Activated T-helper 9 cell treated with anti-CD3 and anti-CD28 coated beads, Interleukin-2, amount 50 U/mL, for 16 hours (primary cell): ENCODE measurements at regions not wholly inside any gene's neighbourhood (a gene's known extent, or its start where the extent isn't known, plus 50 kb on each side); places are given as distances from the start of the nearest gene placed in this dataset.

Source experiments
- DNase-seq: peaks from one replicate; pipeline ENCODE4 v3.0.0-alpha.2; 2020; ENCODE audit warnings: low read depth

DNA sequence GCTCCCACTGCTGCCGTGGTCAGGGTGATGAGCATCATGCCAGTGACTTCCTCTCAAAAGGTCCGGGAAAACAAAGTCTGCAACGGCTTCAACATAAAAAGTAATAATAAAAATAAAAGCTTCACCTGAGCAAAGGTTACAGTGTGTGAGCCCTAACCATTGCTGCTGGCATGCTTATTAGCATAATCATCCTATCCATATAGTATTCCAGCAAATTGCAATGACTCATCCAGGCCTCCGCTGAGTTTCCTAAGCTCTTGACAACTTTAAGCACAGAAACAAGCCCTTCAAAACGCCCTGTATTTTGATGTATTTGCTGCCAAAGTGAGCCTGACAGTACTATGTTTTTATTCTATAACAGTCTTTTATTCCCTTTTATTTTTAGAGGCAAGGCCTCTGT is 100.5 kb downstream of the AASDH start:
- no peak for DNase-seq

DNA sequence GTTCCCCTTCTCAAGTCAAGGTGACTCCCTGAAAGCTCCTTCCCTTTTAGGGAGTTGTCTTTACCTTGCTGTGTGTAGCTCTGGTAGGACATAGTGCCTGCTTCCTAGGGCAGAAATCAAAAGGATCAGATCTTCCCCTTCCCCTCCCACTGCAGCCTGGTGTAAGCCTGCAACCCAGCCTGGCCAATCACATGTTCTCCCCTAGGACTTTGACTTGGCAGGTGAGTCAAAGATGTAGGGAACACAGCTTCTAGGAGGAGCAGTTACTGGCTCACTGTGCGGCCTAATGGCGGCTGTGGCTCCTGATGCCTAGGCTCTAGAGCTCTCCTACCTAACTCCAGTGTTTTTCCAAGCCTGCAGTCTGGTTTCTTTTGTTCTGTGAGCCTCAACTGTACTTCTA is 103.9 kb downstream of the AASDH start:
- no peak for DNase-seq

DNA sequence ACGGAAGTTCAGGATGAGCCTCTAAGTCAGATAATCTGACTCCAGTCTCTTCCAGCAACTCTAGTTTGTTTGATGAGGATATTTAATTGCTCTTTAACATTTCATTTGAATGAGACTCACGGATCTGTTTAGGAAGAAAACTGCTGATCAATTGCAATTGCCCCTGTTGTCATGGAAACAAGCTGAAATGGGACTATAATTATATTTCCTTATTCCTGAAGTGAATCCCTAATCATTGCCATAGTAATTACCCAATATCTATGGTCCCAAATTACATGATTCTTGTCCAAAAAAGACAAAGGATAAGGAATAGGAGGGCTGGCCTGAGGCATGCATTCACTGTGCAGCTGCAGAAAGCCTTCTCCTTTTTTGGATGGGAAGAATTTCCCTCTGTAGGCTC is 105.3 kb downstream of the AASDH start:
- no peak for DNase-seq

DNA sequence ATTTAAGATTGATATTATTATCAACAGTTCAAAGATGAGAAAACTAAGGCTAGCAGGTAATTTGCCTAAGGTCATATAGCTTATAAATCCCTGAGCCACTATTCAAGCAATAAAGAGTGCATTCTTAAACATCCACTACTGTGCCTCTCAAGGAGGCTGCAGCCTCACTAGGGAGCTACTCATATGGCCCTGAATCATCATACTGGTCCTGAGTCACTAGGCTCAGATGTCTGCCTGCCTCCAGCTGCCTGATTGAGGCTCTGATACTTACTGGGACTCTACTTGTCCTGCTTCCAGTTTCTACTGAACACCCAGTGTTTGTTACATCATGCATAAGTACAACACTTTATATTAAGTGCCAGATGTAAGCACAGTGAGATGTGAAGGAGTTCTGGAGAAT is 110.7 kb downstream of the AASDH start:
- DNase-seq: no peak

DNA sequence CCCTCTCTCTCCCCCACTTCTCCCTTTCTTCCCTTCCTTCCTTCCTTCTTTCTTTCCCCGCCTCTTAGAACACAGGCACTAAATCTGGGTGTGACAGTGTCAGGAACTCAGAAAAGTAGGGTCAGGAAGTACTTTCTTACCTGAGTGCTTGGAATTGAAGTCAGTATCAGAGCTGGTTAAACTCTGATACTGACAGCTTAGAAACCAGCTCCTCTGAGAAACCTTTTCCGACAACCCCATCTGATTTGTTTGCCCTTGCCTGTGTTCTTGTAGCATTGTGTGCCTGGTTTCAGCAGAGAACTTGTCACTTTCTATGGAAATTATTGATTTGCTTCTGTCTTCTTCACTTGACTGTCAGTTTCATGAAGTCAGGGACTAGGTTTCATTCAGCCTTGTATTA is 113.9 kb downstream of the AASDH start:
- no peak for DNase-seq

DNA sequence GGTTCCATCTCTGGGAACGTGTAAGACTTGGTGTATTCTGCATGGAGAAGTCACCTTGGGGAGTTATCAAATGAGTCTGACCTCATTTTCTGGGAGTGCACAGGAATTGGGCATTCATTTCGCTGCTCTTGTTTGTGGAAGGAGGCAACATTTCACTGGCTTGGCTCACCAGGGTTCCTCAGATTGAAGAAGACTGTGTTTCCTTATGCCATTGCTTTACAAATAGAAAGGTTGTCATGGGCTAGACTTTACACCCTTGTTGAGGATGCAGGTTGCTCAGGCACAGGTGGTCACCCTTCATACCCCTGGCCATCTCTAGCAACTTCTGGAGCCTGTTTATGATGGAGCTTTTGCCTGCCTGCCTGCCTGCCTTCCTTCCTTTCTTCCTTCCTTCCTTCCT is 114.4 kb downstream of the AASDH start:
- no peak for DNase-seq

DNA sequence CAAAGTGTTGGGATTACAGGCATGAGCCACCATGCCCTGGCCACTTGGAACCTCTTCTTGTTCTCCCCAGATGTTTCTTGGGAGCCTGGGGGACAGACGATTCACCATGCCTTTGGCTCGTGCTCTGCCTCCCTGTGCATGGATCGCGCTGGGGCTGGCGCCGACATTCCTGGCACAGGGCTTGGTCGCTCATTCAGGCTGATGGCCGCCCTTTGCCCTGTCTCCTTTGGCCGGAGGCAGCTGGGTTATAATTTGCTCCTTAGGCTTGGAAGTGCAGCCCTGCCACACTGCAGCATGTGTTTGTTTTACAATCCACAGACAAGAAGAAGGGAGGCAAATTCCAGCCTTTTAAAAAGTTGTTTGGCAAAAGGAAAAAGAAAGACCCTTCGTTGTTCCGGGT is 115.3 kb downstream of the AASDH start:
- no peak for DNase-seq

DNA sequence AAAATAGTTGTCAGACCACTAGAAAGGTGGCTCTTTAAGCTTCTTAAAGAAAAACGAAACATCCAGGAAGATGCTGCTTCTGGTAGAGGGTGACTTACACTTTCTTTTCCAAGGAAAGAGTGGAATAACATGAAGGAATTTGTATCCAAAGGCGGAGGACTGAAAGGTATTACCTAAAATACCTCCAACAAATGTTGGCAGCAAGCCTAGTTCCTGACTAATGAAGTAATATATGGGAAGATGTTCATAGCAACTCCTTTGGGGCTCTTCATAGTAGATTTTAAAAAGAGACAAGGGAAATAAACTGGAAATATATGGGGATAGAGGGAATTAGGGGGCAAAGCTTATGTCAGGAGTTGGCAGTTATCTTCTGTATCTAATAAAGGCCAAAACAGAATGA is 116.2 kb downstream of the AASDH start:
- no peak for DNase-seq

DNA sequence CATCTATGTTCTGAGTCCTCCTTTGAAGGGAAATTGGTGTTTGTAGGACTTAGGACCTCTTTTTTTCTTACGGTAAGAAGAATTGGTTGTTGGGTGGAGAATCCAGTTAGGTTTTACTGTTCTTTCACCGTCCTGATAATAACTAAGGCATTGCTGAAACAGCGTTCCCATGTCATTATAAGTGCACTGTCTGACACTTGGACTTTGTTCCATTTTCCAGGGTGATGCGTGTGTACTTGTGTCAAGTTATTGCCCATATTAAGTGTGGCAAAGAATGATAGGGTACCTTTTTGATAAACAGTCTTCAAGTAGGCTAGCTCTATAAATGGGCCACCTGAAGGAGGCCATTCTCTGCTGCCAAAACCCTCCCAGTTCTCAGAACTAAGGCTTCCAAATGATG is 119.7 kb downstream of the AASDH start:
- DNase-seq: no peak

DNA sequence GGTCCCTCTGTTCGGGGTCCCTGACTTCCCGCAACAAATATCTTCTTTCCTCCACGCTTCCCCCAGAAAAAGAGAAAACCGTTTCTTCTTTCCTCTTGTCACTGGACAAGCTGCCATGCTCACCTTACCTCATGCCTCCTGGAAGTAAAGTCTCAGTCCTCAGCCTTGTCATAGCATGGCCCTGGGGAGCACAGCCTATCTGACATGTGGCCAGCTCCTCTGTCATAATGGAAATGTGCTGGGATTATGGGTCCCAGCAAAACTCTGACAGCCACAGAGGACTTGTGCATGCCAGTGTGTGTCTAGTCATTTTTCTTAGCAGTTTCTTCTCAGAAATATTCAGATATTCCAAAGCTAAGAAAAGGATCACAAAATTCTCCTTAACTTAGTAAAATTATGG is 122.4 kb downstream of the AASDH start:
- DNase-seq: no peak

DNA sequence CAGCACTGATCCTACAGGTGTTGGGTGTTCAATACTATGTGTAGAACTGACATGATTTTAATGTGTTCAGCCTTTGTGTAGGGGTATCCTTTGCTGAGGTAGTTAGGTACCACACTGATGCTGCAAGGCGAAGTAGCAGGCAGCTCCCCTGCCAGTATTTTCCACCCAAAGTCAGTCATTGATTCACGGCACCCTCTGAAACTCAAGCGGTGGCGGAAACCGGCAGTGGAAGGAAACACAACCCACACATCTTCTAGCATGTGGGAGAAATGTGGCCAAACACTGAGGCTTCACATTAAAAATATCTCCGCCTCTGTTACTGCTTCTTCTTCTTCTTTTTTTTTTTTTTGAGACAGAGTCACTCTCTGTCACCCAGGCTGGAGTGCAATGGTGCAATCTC is 126.3 kb downstream of the AASDH start:
- DNase-seq: peak; percentile 21

DNA sequence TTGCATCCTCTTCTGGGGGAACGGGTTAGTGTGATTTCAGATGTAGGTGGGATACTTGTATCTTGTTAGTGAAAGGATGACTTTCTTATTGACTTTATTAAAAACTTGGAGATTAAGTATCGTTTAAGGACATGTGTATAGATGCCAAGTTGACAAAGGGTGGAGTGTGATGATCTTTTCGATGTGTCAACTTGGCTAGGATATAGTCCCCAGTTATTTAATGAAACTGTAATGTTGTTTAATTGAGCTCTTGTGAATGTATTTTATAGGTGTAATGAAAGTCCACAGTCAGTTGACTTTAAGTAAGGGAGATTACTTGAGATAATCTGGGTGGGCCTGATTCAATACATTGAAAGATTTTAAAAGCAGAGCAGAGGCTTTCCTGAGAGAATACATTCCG is 127.0 kb downstream of the AASDH start:
- DNase-seq: no peak

DNA sequence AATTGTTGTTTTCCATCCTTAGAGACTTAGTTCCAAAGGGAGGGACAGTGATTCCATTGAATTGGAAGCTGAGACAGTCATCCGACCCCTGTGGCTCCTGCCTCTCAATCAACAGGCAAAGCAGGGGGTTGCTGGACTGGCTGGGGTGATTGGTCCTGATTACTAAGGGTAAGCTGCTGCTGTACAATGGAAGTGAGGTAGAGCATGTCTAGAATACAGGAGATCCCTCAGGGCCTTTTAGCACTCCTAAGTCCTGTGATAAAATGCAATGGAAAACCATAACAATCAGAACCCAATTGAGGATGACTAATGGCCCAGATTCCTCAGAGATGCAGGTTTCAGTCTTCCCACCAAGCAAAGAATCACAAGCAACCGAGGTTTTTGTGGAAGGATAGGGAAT is 127.6 kb downstream of the AASDH start:
- DNase-seq: no peak

DNA sequence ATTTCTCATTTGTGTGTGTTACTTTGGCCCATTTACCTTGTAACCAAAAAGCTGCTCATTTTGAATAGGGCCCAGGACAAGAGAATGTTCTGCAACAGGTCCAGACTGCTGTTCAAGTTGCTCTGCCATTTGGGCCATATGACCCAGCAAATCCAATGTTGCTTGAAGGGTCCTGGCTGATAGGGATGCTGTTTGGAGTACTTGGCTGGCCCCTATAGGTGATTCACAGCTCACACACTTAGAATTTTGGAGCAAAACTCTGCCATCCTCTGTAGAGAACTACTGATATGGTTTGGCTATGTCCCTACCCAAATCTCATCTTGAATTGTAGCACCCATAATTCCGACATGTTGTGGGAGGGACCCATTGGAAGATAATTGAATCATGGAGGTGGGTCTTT is 131.5 kb downstream of the AASDH start:
- no peak for DNase-seq

DNA sequence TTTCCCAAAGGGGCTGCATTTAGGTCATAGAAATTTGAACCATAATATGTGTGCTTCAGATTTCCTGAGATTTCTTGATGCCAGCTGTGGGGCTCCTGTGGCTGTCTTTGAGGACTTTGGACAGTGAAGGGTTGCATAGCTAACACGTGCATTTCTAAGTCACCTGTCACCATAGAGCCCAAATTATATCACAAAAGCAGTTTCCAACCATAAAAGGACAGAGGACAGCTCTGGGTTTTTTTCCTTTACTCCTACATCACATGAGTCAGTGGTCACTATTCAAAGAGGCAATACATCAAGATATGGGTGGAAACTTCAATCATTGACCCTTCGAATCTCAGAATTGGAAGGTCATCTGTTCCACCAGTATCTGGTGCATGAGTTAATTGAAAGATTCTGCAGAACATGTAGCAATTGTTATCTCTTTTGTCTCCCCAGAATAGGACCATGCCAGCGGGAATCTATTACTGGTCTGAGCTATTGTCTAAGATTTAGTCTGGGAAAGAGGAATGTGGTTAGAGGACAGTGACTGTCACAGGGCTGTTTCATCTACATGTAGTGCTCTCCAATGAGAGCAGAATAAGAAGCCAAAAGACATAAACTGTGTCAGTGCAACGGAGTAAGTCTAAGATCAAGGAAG is 133.5 kb downstream of the AASDH start:
- no peak for DNase-seq

DNA sequence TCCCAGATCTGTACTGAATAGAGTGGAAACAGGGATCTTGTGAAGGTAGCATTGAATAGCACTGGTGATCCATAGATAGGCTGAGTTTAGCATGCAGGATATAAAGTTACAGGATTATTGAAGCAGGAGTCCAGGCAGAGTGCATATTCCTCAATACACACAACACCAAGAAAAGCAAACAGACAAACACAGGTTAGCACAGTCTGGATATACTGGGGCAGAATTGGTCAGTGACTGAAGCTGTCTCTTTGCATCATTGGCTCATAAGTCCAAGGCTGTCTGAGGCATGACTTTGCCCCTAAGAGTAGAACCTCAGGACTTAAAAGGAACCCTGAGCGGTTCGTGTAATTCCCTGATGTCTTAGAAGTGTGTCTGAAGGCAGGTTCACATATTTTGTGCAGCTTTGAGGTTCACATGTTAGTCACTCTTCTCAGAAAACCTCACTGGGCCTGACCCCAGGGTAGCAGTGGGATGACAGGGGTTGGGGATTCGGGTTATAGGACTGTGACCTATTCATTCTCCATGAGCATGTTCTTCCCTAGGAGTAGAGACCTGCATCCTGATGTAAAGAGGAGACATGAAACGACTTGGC is 134.6 kb downstream of the AASDH start:
- no peak for DNase-seq

DNA sequence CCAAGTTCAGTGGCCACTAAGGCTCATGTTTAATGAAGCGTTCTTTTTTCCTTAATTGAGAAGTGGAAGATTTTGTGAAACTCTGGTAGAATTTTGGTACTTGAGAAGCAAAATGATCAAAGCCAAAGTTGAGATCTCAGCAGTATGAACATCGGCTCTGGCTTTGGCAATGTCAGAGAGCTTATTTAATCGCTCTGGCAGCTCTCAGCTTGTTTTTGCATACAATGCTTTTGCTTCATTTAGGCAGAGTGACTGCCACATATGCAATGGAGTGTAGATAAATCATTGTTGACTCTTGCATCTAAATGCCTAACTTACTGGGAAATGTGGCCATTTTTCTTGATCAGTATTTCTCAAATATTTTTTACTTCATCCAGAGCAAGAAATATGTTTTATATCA is 135.7 kb downstream of the AASDH start:
- no peak for DNase-seq

DNA sequence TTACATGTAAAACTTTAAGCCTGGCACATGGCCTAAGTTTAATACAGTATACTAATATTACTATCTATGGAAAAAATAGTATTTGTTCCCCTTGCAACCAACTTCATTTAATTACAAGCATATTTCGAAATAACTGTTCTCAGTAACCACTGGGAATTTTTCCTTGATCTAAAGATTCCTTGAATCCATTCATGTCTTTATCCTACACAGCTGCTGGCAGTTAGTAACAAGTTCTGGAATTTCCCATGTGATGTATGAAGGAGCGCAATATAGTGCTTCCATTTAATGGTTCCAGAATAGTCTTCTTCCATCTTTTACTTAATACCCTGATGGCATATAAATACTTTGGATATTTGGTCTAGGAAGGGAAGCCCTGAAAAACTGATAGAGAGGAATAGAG is 136.5 kb downstream of the AASDH start:
- no peak for DNase-seq

DNA sequence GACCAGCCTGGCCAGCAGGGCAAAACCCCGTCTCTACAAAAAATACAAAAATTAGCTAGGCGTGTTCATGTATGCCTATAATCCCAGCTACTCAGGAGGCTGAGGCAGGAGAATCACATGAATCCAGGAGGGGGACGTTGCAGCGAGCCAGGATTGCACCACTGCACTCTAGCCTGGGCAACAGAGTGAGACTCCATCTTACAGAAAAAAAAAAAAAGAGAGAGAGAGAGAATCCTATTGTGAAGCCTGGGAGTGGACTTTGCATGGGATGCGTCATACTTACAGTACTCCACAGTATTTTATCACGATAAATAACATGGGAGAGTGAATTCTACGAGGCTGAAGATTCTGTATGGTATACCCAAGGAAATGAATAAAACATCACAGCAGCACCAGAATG is 139.6 kb downstream of the AASDH start:
- DNase-seq: no peak

DNA sequence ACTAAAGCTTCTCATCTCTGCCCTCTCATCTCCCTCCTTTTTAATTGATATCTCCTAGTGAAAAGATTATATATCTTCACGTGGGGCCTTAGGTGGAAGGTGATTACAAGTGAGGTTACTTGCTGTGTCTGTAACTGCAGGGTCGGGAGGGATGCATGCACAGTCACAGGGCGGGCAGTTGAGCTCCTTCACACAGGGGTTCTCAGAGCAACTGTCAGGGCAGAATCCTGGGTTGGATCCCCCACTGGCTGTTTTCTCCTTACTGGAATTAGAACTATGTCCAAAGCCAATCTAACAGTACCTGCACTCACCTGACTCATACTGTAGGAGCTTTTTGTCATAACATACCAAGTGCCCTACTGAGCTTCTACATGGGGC is 141.1 kb downstream of the AASDH start:
- no peak for DNase-seq

DNA sequence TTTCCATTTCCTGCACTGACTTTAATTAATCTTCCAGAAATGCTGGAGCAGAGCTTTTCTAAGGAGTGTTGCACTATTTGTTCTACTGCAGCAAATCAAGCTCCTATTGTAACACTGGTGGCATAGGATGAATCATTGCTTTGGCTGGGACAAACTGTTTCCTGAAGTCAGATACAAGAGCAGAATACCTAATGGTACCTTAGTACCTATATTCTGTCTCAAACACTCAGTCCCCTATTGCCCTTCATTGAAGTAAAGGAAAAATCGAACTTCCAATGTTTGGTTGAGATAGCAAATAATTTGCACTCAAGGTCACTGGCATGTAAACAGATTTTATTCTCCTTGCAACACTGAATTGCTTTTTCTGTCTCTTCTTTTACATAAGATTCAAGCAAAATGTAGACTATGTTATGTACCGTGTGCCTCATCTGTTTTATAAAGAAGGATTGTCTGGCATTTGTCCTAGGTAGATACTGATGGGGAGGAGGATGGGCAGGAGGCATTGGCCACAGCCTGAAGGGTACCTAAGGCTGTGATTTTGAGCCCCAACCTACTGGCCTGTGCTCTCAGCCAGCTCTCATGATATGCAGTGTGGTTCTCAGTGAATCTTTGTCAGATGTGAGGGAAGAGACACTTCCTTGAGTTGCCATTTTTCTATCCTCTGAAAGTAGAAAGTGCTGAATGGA is 141.6 kb downstream of the AASDH start:
- DNase-seq: no peak

DNA sequence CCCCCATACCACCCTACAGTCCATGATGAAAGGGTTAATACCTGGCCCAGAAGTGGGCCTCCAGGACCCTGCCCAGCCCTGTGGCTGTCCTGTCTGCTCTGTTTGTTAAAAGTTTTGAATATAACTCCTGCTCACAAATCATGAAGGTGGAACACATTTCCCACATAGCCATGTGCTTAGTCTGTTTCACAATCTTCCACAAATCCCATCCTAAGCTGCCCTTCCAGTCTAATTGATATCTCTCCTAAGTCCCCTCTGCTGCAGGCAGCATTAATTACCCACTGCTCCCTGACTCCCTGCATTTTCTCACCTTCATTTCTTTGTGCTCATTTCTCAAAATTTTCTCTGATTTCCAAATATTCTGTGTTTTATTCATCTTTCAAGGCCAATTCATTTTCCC is 142.6 kb downstream of the AASDH start:
- no peak for DNase-seq

DNA sequence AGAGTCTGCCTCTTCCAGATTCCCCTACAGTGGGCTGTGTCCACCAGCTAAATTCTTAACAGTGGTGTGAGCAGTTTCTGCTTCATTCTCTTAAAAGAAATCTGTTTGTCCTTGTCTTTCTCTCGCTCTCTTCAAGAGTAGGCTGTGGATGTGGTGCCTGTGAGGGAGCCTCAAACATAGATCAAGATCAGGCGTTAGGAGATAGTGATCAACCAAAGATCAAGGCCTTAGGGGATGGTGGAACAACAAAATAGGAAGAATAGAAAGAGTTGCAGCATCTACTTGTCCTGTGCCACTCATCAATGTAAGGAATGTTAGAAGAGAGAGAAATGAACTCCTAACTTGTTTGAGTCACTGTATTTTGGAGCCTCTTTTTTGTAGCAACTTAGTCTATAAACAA is 144.2 kb downstream of the AASDH start:
- no peak for DNase-seq

DNA sequence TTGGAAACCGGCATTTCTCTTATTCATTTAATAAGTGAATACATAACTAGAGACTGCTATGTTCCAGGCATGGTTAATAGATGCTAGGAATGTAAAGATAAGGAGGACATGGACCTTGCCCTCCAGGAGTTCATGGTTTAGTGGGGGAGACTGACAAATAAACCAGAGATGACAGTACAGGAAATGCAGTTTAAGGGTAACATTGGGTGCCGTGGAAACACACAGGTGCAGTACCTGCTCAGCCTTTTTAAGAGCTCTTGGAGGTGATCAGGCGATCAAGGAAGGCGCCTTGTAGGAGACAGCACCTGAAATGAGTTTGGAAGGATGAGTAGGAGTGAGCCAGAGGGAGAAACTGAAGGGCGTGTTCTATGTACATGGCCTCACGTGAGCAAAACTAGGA is 145.8 kb downstream of the AASDH start:
- DNase-seq: no peak
